Activated naive CD8-positive, alpha-beta T cell treated with anti-CD3 and anti-CD28 coated beads for 36 hours (primary cell): ENCODE measurements at regions not wholly inside any gene's neighbourhood (a gene's known extent, or its start where the extent isn't known, plus 50 kb on each side); places are given as distances from the start of the nearest gene placed in this dataset.

Experiments
- DNase-seq: peaks from one replicate; pipeline ENCODE4 v3.0.0; 2021
- H3K27ac Mint-ChIP-seq: one replicate; pipeline ENCODE4 v1.8.0; 2022; ENCODE audit warnings: mild to moderate bottlenecking, moderate library complexity, mixed read lengths
- H3K27me3 Mint-ChIP-seq: one replicate; pipeline ENCODE4 v1.8.0; 2022; ENCODE audit warnings: mild to moderate bottlenecking, mixed read lengths
- H3K36me3 Mint-ChIP-seq: one replicate; pipeline ENCODE4 v1.8.0; 2021; ENCODE audit warnings: mild to moderate bottlenecking, mixed read lengths
- H3K4me1 Mint-ChIP-seq: one replicate; pipeline ENCODE4 v1.8.0; 2021; ENCODE audit warnings: mixed read lengths
- H3K4me3 Mint-ChIP-seq: one replicate; pipeline ENCODE4 v1.8.0; 2022; ENCODE audit warnings: mild to moderate bottlenecking, moderate library complexity, mixed read lengths
- H3K9me3 Mint-ChIP-seq: one replicate; pipeline ENCODE4 v1.8.0; 2022; ENCODE audit warnings: mixed read lengths

GRCh38 chr9:95650720-95651119 lies 133.9 kb upstream of the PTCH1 start:
- Mint-ChIP-seq H3K27me3 (no peaks in the 10 kb centered on the region), H3K4me3 (no peak overlapping the region), H3K27ac (no peak overlapping the region), H3K36me3 (peaks cover 3% of the 10 kb centered on the region), H3K4me1 (peaks cover 3% of the 10 kb centered on the region), H3K9me3 (peaks cover 2% of the 10 kb centered on the region)
- DNase-seq = no peak

DNA sequence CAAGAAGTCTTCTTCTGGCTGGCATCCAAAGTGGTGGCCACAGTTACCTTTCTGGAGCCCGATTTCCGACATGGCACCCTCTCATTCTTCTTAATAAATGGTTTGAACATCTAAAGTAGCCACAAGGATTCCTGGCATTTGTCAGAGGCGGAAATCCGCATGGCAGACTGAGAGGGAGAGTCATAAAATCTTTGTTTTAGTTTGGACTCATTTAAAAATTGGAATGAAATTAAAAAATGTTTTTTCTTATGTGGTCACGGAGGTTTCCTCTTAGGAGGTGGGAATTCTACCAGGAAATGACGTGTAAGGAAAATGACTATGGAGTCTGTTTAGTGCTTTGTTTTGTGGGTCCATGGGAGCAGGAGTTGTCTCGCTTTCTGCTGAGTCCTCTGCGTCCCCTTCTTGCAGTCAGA lies 133.0 kb upstream of the PTCH1 start:
- Mint-ChIP-seq H3K9me3 (peaks cover 2% of the 10 kb centered on the region), H3K4me3 (no peak overlapping the region), H3K4me1 (peaks cover 3% of the 10 kb centered on the region), H3K27me3 (no peaks in the 10 kb centered on the region), H3K36me3 (peaks cover 3% of the 10 kb centered on the region), H3K27ac (no peak overlapping the region)
- no peak for DNase-seq

- Mint-ChIP-seq H3K36me3 (peaks cover 3% of the 10 kb centered on the region), H3K4me3 (no peak overlapping the region), H3K4me1 (peaks cover 8% of the 10 kb centered on the region), H3K9me3 (peaks cover 2% of the 10 kb centered on the region), H3K27me3 (no peaks in the 10 kb centered on the region), H3K27ac (no peak overlapping the region)
- no peak for DNase-seq
Measured at GRCh38 chr9:95648225-95648624, 131.5 kb upstream of the PTCH1 start.

DNA sequence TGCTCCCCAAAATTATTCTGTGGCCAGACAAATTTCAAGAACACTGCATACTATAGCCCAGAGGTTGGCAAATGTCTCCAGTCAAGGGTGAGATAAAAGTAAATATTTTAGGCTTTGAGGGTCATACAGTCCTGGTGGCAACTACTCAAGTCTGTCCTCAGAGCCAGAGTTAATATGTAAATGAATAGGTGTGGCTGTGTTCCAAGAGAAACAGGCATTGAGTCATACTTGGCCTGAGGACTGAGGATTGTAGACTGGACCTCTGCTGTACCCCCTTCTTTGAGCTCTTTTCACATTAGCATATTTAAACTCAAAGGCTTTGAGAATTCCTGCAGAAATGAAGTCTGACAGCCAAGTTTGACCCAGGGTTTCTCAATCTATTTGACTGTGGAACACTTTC lies 129.2 kb upstream of the PTCH1 start:
- Mint-ChIP-seq H3K4me1 (peaks cover 8% of the 10 kb centered on the region), H3K27me3 (no peaks in the 10 kb centered on the region), H3K27ac (no peak overlapping the region), H3K9me3 (peaks cover 2% of the 10 kb centered on the region), H3K36me3 (peaks cover 3% of the 10 kb centered on the region), H3K4me3 (no peak overlapping the region)
- DNase-seq = no peak

DNA sequence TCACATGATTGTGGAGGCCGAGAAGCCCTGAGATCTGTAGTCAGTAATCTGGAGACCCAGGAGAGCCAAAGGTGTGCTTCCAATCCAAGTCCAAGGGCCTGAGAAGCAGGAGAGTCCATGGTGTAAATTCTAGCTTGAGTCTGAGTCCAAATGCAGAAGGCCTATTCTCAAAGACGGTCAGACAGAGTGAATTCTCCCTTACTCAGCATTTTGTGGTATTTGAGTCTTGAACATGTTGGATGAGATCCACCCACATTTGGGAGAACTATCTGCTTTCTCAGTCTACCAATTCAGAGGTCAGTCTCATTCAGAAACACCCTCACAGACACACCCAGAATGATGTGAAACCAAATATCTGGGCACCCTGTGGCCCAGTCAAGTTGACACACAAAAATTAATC lies 128.8 kb upstream of the PTCH1 start:
- Mint-ChIP-seq H3K36me3 (no peaks in the 10 kb centered on the region), H3K9me3 (peaks cover 2% of the 10 kb centered on the region), H3K4me1 (peaks cover 8% of the 10 kb centered on the region), H3K4me3 (no peak overlapping the region), H3K27me3 (no peaks in the 10 kb centered on the region), H3K27ac (no peak overlapping the region)
- DNase-seq = no peak

DNA sequence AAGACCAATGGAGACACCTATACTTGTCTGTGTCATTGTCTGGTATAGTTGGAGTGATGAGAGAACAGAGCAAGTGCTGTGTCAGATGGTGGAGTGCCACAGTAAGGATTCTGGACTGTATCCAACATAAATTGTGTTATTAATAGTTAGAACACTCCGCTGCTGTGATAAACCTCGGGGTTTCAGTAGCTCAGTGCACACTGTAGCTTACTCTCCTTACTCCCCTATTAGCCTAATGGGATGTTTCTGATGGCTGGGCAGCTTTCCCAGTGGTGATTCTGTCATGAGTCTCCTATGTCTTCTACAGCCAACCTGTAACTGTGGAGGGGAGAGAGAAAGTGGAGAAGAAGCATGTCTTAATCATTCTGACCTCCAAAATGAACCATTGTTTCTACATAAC lies 127.6 kb upstream of the PTCH1 start:
- no peaks in the 10 kb centered on the region for H3K36me3 Mint-ChIP-seq
- H3K4me1 Mint-ChIP-seq = peaks cover 4% of the 10 kb centered on the region
- H3K27ac Mint-ChIP-seq = no peak overlapping the region
- peaks cover 2% of the 10 kb centered on the region for H3K9me3 Mint-ChIP-seq
- H3K27me3 Mint-ChIP-seq = no peaks in the 10 kb centered on the region
- DNase-seq = no peak
- no peak overlapping the region for H3K4me3 Mint-ChIP-seq

- DNase-seq = no peak
- Mint-ChIP-seq H3K4me3 (no peak overlapping the region), H3K4me1 (peaks cover 4% of the 10 kb centered on the region), H3K9me3 (peaks cover 2% of the 10 kb centered on the region), H3K36me3 (no peaks in the 10 kb centered on the region), H3K27me3 (no peaks in the 10 kb centered on the region), H3K27ac (no peak overlapping the region)
Measured at GRCh38 chr9:95643619-95644018, 126.8 kb upstream of the PTCH1 start.

DNA sequence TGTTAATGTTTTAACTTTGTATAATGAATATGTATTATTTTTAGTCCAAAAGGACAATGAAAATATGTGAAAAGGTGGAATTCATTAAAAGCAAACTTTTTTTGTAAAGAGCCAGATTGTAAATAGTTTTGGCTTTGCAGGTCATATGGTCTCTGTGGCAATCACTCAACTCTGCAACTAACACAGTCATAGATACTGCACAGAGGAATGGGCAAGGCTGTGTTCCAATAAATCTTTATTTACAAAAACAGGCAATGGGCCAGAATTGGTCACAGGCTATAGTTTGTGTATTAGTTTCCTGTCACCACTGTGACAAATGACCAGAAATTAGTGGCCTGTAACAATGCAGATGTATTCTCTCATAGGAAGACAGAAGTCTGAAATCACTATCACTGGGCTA lies 125.4 kb upstream of the PTCH1 start:
- Mint-ChIP-seq H3K9me3 (peaks cover 2% of the 10 kb centered on the region), H3K36me3 (no peaks in the 10 kb centered on the region), H3K27ac (no peak overlapping the region), H3K27me3 (no peaks in the 10 kb centered on the region), H3K4me3 (no peak overlapping the region), H3K4me1 (peaks cover 4% of the 10 kb centered on the region)
- no peak for DNase-seq

DNA sequence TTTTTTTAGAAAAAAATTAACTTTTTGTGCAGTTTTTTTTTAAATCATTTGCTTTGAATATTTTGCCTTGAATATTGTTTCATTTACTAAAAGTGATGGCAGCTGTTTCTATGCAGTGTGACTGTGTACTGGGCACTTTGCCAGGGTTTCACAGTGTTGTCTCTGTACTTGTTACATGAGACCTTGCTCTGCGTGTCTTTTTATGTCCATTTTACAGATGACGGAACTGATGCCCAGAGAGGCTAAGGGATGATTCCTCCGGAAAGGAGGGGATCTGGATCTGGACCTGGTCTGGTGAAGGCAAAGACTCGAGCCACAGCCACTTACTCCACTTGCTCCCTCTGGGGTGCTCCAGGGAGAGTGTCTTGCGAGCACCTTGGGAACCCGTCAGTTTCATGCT lies 124.8 kb upstream of the PTCH1 start:
- peaks cover 2% of the 10 kb centered on the region for H3K9me3 Mint-ChIP-seq
- H3K4me1 Mint-ChIP-seq = peaks cover 4% of the 10 kb centered on the region
- no peaks in the 10 kb centered on the region for H3K36me3 Mint-ChIP-seq
- no peak overlapping the region for H3K27ac Mint-ChIP-seq
- DNase-seq = no peak
- no peaks in the 10 kb centered on the region for H3K27me3 Mint-ChIP-seq
- H3K4me3 Mint-ChIP-seq = no peak overlapping the region

GRCh38 chr9:95640336-95640735 lies 123.6 kb upstream of the PTCH1 start:
- H3K4me1 Mint-ChIP-seq = peaks cover 4% of the 10 kb centered on the region
- H3K27me3 Mint-ChIP-seq = no peaks in the 10 kb centered on the region
- H3K36me3 Mint-ChIP-seq = no peaks in the 10 kb centered on the region
- no peak overlapping the region for H3K4me3 Mint-ChIP-seq
- no peak overlapping the region for H3K27ac Mint-ChIP-seq
- no peak for DNase-seq
- H3K9me3 Mint-ChIP-seq = no peaks in the 10 kb centered on the region

GRCh38 chr9:95635986-95636671 lies 119.4 kb upstream of the PTCH1 start:
- H3K36me3 Mint-ChIP-seq = no peaks in the 10 kb centered on the region
- no peaks in the 10 kb centered on the region for H3K27me3 Mint-ChIP-seq
- no peaks in the 10 kb centered on the region for H3K9me3 Mint-ChIP-seq
- no peak overlapping the region for H3K27ac Mint-ChIP-seq
- no peaks in the 10 kb centered on the region for H3K4me1 Mint-ChIP-seq
- no peak for DNase-seq
- H3K4me3 Mint-ChIP-seq = no peak overlapping the region

GRCh38 chr9:95634536-95634935 lies 117.8 kb upstream of the PTCH1 start:
- H3K27ac Mint-ChIP-seq = no peak overlapping the region

GRCh38 chr9:95634114-95634513 lies 117.3 kb upstream of the PTCH1 start:
- no peak overlapping the region for H3K27ac Mint-ChIP-seq
- no peak overlapping the region for H3K4me3 Mint-ChIP-seq
- H3K36me3 Mint-ChIP-seq = no peaks in the 10 kb centered on the region
- H3K27me3 Mint-ChIP-seq = no peaks in the 10 kb centered on the region
- H3K4me1 Mint-ChIP-seq = no peaks in the 10 kb centered on the region
- DNase-seq = no peak
- no peaks in the 10 kb centered on the region for H3K9me3 Mint-ChIP-seq

More at GRCh38 chr9:95634536-95634935, 117.8 kb upstream of the PTCH1 start:
- Mint-ChIP-seq H3K27me3 (no peaks in the 10 kb centered on the region), H3K36me3 (no peaks in the 10 kb centered on the region), H3K4me1 (no peaks in the 10 kb centered on the region), H3K4me3 (no peak overlapping the region), H3K9me3 (no peaks in the 10 kb centered on the region)
- no peak for DNase-seq

DNA sequence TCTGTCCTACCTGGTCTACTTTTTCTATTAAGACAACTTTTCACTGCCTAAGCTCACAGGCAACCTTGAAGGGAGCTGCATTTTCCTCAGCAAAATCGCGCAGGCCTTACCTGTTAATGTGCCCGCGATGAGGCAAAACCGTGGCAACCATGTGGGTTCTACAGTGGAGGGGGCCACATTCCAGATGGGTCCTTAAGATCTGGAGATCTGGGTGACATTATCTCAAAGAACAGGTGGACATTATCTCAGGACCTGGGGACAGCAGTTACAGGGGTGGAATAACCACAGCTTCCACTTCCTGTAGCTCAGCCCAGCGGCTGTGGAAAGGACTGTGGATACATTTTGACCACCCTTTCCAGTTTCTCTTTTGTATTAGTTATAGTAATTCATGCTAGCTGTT lies 112.8 kb upstream of the PTCH1 start:
- H3K27ac Mint-ChIP-seq = no peak overlapping the region
- H3K36me3 Mint-ChIP-seq = peaks cover 7% of the 10 kb centered on the region
- DNase-seq = no peak
- no peak overlapping the region for H3K4me3 Mint-ChIP-seq
- peaks cover 11% of the 10 kb centered on the region for H3K27me3 Mint-ChIP-seq
- peaks cover 10% of the 10 kb centered on the region for H3K4me1 Mint-ChIP-seq
- H3K9me3 Mint-ChIP-seq = peaks cover 5% of the 10 kb centered on the region

DNA sequence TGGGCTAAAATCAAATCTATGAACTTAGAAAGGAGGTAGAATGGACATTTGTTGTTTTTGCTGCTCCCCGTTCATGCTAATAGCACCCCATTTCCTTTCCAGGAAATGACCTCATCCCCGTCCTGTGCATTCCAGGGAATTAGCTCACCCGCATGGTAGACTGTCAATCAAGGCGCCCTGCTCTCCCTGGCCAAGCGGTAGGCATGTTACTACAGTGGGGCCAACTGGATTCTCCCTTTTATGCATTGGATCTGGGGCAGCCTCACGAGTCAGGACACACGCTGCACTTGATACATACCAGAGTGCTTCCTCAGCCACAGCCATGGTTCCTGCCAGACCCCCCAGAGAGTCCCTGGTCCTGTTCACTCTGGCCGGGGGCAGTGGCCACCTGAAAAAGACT lies 111.0 kb upstream of the PTCH1 start:
- Mint-ChIP-seq H3K4me1 (peaks cover 10% of the 10 kb centered on the region), H3K27me3 (peaks cover 14% of the 10 kb centered on the region), H3K36me3 (peaks cover 7% of the 10 kb centered on the region), H3K4me3 (no peak overlapping the region), H3K9me3 (peaks cover 5% of the 10 kb centered on the region), H3K27ac (no peak overlapping the region)
- no peak for DNase-seq

DNA sequence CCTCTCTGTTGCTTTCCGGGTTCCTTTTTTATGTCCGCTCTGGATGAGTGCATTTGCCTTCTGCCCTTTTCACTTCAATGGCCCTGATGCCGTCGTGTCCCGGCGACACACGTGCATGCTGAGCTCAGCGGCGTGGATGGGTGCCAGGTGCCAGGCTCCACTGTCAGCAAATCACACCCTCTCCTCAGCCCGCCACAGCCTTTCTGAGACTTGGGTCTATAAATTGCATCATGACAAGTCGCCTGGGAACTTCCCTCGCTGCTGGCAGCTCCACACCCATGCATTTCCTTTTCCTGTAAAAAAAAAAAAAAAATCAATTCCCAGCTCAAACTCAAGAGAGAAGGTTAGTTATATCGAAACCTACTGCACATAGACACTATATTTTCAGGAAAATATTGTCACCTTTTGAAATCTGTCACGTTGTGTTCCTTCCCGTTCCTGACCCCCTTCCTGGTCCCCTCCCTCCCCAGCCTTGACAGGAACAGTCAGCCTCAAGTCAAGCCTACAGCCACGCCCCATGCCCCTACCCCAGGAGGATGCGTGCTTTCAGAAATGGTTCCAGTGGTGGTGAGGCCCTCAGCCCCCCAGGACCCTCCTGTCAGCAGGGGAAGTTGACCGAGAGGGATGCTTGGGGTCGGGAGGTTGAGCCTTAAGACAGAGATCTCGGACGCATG lies 110.3 kb upstream of the PTCH1 start:
- DNase-seq = peak; percentile 65
- H3K27ac Mint-ChIP-seq = peak overlapping the region; percentile 82
- peaks cover 7% of the 10 kb centered on the region for H3K36me3 Mint-ChIP-seq
- H3K9me3 Mint-ChIP-seq = peaks cover 5% of the 10 kb centered on the region
- H3K27me3 Mint-ChIP-seq = peaks cover 14% of the 10 kb centered on the region
- H3K4me3 Mint-ChIP-seq = no peak overlapping the region
- peaks cover 10% of the 10 kb centered on the region for H3K4me1 Mint-ChIP-seq
